Middle frontal gyrus (tissue), 1 donor: ENCODE measurements at regions not wholly inside any gene's neighbourhood (a gene's known extent, or its start where the extent isn't known, plus 50 kb on each side); places are given as distances from the start of the nearest gene placed in this dataset.

Experiments used
- DNase-seq: peaks from one replicate; pipeline ENCODE4 v3.0.0-alpha.2; 2015; ENCODE audit warnings: low spot score; ENCODE audit errors: extremely low spot score

DNA sequence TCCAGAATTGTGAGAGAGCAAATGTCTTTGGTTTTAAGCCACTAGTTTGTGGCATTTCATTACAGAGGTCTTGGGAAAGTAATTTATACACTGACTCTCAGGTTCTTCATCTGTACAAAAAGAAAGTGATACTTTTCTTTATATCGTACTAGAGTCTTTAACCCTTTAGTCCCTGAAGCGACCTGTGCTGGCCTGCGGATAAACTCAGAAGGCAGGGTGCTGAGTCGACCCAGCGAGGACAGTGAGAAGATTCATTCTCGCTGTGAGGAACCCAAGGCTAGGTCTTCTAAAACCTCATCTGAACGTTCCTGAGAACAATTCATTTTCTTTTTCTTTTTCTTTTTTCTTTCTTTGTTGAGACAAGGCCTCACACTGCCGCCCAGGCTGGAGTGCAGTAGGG is 514.2 kb upstream of the MGMT start:
- DNase-seq: no peak

GRCh38 chr10:128956149-128956548 is 510.9 kb upstream of the MGMT start:
- DNase-seq: no peak

DNA sequence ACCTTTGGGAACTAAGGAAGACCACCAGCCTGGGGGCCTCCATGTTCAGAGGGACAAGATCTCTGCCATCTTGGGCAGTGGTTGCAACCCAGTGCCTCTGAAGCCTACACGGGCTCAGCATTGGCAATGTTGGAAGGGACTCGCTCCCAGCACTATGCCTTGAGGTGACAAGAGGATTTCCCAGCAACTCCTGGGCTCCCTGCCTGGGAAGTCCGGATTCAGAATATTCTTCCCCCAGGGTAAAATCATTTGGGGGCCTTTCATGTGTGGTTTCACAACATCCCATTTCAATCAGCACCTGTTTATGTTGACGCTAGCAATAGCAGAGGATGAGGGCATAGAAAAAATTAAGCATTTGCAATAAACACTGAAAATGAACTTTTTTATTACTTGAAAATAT is 509.8 kb upstream of the MGMT start:
- no peak for DNase-seq

DNA sequence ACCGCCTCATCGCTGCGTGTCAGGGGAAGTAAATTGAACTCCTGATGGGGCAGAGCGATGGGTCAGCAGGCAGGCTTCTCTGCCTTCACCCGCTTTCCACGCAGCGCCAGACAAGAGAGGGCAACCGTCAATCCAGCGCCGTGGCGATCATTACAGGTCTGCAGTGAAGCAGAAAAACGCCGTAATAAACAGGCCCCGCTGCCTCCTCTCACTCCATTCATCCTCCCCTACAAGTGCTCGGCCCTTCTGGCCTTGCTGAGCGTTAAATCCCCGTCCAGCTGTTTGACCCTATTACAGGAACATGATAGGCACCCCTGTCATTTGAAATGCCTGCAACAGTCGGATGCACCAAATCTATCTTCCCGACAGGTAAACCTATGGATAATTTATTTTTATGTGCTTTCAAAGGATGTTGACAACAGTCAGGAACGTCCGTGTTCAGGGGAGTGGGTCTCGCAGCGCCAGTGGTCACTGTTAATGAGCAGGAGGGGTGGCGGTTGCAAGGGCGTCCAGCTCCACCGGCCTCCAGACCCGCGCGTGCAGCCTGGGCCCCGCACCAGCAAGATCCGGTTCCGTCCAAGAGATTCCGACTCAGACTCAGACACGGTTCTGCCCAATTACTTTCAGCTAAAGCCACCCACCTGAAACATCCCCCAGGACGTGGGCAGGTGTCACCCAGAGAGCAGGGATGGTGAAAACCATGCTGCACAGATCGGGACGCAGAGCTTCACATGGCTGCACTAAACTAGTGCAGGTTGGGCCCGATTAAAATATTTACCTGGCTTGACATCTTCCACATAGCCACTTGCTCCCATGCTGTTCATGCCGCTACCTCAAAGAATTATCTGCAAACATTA is 508.0 kb upstream of the MGMT start:
- DNase-seq: no peak

DNA sequence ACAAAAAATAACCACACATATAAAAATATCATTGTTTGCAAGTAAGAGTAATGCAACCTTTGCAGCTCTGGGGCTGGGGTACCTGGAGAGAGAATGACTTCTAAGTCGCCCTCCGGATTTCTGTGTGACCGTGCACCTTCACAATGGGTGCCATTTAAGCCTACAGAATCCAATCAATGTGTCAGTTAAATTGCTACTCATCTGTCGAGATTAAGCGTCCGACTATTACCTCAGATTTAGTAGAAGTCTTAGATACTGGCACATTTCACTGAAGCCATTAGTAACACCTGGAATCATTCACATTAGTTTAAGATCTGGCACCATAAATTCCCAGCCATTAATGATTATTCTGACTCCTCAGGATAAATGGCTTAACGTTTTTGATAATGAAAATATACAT is 507.3 kb upstream of the MGMT start:
- DNase-seq: no peak

- no peak for DNase-seq
These were observed 506.5 kb upstream of the MGMT start for GRCh38 chr10:128960517-128960916.

DNA sequence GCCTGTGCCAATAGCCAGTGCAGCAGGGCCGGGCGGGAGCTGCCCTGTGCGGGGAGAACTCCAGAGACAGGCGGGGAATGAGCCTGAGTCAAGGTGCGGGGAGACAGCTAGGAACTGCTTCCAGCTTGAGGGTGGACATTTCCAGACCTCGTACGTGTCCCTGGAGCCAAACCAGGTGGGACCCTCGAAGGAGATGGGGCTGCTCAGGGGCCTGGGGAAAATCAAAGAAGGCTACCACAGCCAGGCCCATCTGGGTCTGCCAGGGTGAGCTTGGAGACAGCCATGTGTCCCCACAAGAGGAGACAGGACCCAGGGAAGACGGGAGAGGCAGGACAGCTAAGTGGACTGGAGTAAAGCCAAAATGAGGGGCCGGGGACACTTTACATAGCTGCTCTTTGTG is 504.9 kb upstream of the MGMT start:
- no peak for DNase-seq

DNA sequence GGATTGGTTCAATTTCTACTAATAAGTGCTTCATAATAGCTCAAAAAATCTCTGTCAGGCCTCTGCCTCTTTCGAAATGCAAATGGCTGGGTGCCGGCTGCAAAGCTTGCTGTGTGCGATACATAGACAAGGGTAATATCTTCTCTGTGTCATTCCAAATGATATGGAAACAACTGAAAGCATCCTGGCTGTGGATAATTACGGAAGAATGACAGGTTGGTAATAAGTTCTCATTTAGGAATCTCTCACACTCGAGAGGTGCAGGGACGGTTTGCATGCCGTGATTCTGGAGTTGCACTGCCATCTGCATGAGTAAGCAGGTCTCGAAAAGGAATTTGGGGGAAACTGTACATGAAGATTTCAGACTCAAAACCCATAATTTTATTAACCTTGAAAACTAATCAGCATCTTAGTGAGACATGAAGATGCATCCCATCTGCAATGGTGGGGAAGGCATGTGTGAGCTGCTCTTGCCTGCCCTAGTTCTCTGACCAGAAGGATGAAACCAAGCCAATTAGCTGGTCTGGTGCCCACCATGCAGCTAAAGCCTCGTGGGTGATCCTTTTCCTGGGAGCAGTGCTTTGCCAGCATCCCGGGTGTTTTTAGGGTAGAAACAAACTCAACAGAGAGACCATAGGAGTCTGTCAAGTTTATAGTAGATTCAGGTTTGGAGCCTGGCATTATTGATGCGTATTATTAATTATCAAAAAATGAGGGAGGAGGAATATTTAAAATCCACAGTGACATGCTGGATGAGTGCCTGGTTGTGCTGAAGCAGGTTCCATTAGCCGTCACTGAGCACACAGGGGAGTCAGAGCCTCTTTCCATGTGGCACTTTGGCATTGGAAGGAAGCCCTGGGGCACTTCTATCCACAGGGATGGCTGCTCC is 503.6 kb upstream of the MGMT start:
- DNase-seq: no peak

GRCh38 chr10:128964100-128964403 is 503.0 kb upstream of the MGMT start:
- no peak for DNase-seq

GRCh38 chr10:128967980-128968756 is 498.9 kb upstream of the MGMT start:
- no peak for DNase-seq

DNA sequence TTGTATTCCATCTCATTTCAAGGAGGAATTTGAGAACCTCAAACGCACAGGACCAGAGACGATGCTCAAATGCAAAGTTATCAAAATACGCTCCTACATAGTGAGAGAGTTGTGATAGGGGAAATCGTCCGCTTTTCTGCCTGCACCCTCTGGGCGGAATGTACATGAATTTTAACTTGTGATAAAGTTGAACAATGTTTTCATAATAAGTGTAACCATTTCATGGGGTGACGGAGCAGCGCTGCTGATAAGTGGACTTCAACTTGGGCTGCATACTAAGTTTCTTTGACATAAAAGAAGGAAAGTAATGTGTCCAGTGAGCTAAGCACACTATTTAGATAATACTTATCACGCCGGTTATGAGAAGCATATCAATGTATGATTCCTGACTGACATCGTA is 497.5 kb upstream of the MGMT start:
- no peak for DNase-seq

DNA sequence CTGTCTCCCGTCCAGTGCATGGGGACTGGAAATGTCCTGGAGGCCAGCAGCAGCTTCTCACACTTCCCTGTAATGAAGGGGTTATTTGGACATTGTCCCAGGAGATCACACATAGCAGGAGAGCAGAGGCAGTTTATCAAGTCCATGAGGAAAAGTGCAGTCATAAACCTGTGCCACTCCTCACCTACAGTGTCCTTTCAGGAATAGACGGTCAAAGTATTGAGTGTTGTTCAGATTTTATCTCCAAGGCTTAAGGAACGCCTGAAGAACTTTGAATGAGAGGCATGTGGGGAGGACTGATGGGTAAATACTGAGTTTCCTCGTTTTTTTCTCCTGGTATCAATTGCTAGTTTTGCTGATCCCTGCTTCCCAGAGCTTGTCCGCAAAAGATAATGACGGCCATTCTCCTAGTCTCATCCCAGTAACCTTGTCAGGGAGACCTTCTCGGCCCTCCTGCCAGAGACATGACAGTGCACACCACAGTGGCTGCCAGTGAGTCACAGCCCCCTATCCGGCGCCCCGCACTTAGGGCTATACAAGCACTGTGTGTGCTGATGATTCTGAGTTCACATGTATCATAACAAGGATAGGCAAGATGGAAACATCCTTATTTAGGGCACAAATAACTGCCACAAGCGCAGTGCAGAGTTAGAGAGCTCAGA is 495.5 kb upstream of the MGMT start:
- no peak for DNase-seq

DNA sequence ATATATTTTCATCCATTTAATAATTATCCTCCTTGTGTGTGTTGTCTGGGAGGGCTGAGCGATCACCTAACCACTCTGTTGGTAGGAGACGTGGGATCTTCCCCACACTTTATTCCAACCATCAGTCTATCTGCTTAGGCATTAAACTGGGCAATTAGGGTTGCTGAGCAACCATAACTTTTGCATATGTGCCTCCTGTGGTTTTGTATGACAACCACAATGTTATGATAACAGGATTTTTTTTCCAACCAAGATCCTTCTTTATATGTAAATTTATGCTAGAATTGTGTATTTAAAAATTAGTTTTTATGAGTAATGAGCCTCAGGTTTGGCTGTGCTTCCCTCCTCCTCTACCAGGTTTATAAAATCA is 495.0 kb upstream of the MGMT start:
- DNase-seq: no peak

DNA sequence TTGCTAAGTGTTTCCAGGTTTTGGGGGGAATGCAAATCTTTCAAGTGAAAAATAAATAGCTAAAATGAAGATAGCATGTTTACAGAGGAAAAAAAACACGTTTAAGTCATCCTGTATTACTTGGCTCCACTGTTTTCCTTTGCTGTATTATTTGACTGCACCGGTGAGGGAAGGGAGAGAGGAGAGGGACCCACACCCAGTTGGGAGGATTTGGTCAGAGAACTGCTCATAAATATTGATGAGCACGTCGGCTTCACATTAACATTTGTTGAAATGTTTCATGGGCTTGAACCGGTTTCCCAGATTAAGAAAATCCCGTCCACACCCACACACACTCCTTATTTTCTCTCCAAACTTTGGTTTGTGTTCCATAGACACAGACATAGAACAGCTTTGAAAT is 493.8 kb upstream of the MGMT start:
- no peak for DNase-seq

GRCh38 chr10:128976856-128977255 is 490.2 kb upstream of the MGMT start:
- DNase-seq: no peak

DNA sequence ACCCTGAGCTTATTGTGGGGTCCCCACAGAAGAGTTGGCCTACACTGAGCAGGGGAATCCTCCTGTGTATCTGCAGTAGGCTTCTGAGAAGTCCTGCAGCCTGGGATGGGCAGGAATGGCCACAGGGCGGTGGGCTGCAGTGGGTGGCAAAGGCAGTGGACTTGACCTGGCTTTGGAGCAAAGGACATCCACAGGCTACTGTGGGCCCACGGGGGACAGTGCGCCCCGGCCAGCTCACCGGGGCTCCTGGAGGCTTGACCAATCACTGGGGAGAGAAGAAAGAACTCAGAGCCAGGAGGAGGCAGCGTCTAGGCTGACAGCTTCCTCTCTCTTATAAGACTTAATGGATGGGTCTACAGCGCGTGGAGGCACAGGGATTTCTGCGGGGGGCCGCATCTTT is 488.8 kb upstream of the MGMT start:
- no peak for DNase-seq

DNA sequence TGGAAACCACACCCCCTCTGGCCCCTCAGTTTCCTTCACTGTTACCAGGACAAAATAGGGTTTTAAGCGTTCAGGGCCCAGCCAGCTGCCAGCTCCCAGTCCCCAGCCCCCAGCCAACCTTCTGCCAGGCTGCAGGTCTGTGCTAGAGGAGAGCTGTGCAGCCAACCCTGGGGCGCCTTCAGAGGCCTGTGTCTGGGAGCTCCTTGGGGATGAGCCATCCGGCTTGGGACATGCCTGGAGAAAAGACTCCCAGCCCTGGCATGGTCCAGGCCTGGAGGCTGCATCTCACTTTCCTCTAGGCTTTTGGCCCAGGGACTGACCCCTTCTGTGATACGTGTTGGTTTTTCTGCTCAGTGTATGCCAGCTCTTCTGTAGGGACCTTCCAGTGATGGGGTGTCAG is 487.6 kb upstream of the MGMT start:
- no peak for DNase-seq

DNA sequence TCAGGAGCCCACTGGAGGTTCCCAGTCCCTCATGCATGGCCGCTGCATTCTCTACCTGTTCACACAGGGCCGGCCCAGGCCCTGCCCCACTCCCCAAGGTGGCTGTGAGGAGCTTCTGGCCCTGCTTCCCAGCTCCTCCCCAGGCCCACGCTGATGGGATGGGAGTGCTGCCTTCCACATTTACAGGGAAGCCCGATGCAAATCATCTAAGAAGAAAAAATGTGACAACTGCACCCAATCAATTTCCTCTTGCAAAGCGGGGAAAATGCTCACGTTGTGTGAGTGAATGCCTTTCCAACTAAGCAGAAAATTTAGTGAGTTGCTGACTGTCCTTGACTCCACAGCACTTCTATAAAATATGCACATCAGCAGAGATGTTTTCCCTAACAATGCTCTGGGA is 485.8 kb upstream of the MGMT start:
- DNase-seq: no peak

DNA sequence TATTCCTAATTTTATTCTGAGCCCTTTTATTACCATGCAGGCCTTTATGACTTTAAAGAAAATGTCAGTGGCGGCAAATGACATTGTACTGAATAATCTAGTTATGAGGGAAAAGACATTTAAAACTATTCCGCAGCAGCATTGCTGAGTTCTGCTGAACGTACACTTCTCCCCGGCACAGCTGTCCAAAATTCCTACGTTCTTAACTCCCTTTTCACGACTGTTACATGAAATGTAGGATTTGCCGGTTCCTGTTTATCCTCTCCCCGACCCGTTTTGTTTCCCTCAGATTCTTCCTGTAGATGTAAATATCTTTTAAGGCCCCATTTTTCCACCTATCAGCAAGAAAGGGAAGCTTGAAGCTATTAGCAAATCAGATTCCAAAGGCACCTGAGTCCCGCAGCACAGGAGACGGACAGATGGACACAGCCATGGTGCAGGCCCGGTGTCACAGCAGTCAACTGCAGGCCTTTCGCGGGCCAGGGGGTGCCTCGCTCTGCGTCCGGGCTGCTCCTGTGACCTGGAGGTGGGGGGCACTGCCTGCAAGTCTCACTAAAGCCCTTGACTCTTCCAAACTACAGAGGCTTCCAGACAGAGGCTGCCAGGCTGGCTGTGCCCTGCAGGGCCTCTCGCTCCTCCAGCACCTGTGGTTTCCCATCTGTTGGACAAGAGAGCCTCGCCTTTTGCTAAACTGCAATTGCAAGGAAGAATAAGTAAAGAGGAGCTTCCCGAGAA is 485.0 kb upstream of the MGMT start:
- DNase-seq: no peak

GRCh38 chr10:128982616-128982915 is 484.5 kb upstream of the MGMT start:
- no peak for DNase-seq

DNA sequence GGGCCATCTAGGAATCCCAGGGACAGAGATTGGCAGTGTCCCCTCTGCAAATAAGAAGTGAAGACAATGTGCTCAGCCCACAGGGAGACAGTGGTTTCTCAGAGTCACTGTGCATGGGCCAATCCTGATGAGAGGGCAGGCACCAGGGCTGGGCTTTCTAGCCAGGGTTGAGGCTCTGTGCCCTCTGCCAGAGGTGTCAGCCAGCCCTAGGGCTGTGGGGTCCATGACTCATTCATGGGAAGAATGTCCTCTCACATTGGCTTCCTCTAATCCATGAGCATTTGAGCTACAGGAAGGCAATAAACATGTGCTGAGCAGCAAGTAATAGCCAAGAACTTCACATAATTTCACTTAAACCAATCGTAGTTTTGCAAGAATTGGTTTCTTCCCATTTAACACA is 482.0 kb upstream of the MGMT start:
- no peak for DNase-seq
